ENCODE measurements at regions not wholly inside any gene's neighbourhood (a gene's known extent, or its start where the extent isn't known, plus 50 kb on each side); places are given as distances from the start of the nearest gene placed in this dataset.

DNA sequence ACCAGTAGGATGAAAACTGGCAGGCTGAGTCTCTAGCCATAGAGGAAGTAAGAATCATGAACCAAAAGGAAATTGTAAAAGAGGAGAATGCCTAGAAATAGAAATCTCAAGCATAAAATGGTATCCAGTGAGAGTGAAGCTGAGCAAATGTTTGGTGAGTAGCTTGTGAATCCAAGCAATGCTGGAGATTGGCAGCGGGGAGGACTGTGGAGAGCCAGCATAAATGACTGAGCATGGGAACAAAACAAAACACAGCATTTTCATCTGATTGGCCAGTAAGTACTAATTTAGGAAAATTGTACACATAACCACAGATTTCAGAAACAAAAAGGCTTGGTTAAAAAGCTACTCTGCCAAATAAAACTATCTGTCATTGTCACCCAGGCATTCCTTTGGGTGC lies 390.0 kb downstream of the STK39 start:
- TF ChIP-seq, protein P1, sequence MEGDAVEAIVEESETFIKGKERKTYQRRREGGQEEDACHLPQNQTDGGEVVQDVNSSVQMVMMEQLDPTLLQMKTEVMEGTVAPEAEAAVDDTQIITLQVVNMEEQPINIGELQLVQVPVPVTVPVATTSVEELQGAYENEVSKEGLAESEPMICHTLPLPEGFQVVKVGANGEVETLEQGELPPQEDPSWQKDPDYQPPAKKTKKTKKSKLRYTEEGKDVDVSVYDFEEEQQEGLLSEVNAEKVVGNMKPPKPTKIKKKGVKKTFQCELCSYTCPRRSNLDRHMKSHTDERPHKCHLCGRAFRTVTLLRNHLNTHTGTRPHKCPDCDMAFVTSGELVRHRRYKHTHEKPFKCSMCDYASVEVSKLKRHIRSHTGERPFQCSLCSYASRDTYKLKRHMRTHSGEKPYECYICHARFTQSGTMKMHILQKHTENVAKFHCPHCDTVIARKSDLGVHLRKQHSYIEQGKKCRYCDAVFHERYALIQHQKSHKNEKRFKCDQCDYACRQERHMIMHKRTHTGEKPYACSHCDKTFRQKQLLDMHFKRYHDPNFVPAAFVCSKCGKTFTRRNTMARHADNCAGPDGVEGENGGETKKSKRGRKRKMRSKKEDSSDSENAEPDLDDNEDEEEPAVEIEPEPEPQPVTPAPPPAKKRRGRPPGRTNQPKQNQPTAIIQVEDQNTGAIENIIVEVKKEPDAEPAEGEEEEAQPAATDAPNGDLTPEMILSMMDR (IDR thresholded peaks at IDR 0.05) = no peak
- TF ChIP-seq POLR2A (IDR thresholded peaks at IDR 0.05) (no peak), POLR2AphosphoS5 (IDR thresholded peaks at IDR 0.05) (no peak)
